Right lobe of liver (tissue), 4 donors: ENCODE measurements at regions not wholly inside any gene's neighbourhood (a gene's known extent, or its start where the extent isn't known, plus 50 kb on each side); places are given as distances from the start of the nearest gene placed in this dataset.

Experiments used
- CTCF ChIP-seq, 4 donors: fragments of 200-600 bp in 3 of 4; fragments of 450-650 bp in 1 of 4; IDR thresholded peaks; one replicate each; pipeline versions ENCODE4 v1.5.1 to v1.8.0; 2016 to 2022; ENCODE audit warnings: antibody characterized with exemption in 4 of 4, mild to moderate bottlenecking in 2 of 4
- POLR2A ChIP-seq: fragments of 450-650 bp; IDR thresholded peaks from one replicate; pipeline ENCODE4 v1.6.1; 2017; ENCODE audit warnings: antibody characterized with exemption, mild to moderate bottlenecking
- donor health status: DM: no; HTN: no; CAD: no.
- donor health status: DM: no; HTN: no; CAD: no.
- donor health status: DM: no; HTN: yes; CAD: no.

DNA sequence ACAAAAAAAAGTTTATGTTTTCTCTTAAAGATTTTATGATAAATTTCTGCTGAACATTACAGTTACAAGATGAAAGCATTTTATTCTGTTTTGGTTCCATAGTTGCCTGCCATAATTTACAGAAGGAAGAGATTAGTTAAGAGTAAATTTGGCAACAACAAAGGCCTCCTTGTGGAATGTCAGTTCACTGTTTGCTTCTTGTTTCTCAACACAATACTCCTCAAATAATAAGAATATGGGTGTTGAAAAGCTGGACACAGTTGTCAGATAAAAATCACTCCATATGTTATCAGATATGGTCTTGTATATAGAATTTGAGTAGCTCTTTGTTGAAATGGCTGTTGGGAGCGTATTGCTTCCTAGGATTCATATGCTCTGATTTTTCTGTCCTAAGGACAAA lies 359.5 kb downstream of the CPS1 start:
- no peak for TF ChIP-seq CTCF (IDR thresholded peaks at IDR 0.05)
- no peak for TF ChIP-seq POLR2A
